SW 1271 (cell line): ENCODE measurements at regions not wholly inside any gene's neighbourhood (a gene's known extent, or its start where the extent isn't known, plus 50 kb on each side); places are given as distances from the start of the nearest gene placed in this dataset.

Source experiments
- DNase-seq, 2 experiments: peaks; one replicate each; lab custom pipeline; 2025; lab: John Stamatoyannopoulos, UW

DNA sequence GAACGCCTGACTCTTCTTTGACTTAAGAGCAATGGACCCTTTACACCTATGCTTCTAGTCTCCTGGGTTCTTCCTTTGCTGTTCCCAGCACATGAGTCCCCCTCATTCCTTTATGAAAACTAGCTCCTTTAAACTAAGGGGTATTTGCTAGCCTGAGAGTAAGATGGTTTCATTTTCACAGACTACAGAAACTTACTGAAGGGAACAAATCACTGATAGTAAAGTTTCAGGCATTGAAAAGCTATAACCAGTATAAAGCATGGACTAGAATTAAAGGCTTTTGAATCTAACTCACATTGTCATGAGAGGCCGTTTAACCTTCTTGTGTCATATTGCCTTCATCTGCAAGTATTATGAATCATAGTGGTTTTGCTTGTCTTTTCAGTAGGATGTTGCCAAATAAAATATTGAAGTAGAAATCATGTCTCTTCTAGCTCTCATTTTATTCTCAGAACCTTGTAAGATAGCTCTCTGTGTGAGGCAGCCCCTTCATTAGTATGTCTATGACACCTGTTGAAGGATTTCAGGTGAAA is 765.9 kb downstream of the NR2F2 start:
- no peak for DNase-seq

- no peak for DNase-seq
These were observed 768.5 kb downstream of the NR2F2 start for GRCh38 chr15:97099040-97099439.

- DNase-seq = no peak
These were observed 771.1 kb downstream of the NR2F2 start for GRCh38 chr15:97101572-97101971.

GRCh38 chr15:97114900-97115760 is 784.6 kb downstream of the NR2F2 start:
- DNase-seq = no peak

DNA sequence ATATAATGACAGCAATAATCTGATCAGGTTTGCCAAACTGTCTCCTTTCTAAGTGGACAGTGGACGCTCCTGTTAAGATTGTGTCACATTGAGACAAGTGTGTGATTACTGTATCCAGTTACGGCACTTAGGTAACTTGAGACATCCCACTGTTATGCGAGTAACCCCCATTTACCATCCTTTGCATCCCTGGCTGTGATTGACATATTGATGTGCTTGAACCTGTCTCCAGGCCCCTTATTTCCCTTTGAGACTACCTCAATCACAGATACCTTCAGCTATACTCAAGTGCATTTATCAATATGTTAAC is 785.2 kb downstream of the NR2F2 start:
- DNase-seq = no peak

DNA sequence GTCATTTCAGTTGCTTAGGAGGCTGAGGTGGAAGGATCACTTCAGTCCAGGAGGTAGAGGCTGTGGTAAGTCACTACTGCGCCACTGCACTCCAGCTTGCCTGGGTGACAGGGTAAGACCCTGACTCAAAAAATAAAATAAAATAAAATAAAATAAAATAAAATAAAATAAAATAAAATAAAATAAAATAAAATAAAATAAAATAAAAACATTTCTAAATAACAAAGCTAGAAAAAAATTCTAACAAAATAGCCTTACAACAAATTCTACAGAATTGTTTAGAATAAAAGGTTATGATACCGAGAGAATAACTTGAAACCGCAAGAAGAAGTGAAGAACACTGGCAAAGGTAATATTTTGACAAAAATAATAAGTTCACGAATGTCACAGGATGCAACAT is 794.3 kb downstream of the NR2F2 start:
- DNase-seq = no peak

DNA sequence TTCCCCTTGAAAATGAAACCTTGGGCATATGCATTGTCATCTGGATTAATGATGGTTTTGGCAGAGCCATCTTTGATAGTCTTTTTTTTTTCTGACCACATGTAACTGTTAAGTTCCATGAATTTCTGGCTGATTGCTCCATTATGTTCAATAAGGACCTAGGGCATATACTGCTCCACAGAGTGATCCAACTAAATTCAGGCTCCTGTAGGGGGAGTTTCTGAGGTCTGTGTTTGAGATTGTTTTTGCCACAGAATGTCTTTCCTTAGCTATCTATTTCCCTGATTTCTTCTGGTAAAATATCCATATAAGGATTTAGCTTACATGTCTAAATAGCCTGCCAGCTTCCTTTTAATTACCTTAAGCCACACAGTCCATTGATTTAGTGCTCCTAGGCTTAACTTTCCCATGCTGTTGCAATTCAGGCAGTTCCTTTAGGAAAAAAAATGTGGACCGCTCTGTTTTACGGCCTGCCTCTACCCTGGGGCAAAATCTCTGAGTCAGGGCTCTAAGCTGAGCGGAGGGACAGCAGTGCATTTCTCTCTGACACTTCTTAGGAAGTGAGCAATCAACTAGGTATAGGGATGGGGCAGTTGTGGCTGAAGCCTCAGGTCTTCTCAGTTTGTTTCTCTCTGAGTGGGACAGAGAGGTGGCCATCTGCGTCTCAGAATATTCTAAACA is 796.2 kb downstream of the NR2F2 start:
- no peak for DNase-seq

- no peak for DNase-seq
These were observed 799.2 kb downstream of the NR2F2 start for GRCh38 chr15:97129674-97130073.

GRCh38 chr15:97140216-97140615 is 809.7 kb downstream of the NR2F2 start:
- DNase-seq = no peak

GRCh38 chr15:97141360-97141759 is 810.9 kb downstream of the NR2F2 start:
- DNase-seq = no peak

DNA sequence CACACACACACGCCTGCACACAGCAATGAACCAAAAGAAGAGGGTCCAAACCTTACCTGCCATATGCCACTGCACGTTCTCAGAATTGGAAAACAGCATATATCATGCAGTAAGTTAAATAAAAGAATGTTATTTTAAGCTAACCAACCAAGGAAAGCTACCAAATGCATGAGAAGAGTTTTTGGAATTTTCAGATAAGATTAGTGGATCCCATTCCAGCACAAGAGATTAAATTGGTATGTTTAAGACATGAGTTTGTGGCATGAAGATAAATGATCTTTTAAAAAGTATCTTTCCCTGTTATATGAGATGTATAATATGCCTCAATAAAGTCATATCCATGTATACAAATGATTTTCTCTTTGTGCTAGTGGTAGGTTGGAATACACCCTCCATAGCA is 811.4 kb downstream of the NR2F2 start:
- no peak for DNase-seq

DNA sequence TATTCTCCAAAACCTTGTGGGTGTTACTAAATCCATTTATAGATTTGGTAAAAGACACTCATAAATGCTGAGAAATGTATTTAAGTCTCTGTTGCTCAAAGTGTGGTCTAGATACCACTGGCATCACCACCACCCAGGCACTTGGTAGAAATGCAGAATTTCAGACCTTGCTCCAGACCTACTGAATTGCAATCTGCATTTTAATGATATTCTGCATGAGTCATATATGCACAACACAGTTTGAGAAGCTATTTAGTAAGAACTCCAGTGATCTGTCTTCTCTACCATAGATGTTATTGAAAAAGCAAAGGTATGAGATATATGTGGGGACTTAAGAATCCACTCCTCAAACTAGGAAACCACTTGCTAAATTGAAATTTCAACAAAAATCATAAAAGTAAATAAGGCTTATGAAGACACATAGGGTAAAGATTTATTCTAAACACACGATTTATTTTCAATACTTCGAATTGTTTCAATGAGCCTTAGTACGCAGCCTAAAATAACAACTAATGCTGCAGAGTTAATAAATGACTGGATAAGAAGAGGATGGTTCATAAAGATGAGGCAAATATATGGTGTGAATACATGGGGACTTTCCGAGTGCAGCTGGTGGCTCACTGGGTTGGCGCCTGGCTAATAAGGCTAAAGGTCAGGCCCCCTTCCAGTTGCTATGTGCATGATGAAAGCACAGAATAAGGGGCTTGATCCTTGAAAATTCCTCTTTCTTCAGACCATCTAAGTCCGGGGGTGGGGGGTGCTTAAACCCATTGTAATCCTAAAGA is 813.3 kb downstream of the NR2F2 start:
- no peak for DNase-seq

DNA sequence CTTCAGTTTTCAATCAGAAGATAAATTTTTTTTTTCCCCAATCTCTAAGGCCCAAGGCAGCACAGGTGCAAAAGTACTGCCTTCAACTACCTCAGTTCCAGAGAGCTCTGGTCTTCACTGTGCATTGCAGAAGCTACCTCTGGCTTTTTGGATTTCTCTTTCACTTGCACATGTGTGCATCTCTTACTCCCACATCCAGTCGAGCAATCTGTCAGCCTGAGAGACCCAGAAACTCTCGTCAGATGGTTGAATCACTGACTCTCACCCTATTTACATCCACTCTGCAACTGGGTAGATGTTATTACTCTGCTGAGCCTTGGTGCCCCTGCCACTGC is 813.8 kb downstream of the NR2F2 start:
- no peak for DNase-seq

DNA sequence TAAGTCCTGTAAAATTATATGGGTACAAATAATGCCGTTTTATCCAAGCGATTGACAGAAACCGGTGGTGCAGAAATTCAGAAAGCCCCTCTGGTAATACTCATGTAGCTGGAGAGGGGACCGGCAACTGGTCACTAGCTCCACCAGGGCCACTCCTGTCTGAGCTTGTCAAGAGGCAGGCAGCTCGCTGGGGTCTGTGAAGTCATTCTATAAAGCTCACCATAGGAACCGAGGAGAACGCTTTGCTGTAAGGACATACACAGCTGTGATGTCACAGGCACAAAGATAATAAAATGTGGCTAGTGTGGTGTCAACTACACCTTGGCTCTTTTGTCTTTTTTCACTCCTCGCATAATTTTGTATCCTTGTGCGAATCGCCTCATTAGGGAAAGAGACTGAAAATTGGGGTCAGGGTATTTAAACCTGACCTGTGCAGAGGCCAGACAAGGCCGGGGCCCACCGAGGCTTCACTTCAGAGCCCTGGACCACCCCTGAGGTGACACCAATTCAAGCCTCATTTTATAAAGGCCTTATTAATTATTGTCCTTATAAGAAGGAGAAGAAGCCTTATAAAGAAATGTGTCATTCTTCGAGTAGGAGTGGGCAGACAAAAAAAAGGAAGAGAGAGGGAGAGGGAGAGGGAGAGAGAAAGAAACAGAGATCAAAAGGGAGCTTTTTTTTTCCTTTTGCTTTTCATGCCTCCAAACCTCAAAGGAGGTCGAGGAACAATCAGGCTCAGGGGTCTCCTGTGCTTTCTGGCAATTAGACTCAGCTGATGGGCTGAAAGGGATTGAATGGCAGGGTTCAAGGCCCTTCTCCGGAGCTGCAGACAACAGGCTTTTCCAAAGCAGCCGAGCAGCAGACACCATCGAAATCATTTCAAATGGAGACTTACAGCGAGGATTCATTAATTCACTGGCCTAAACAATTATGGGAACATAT is 813.3 kb upstream of the ARRDC4 start:
- DNase-seq = no peak

DNA sequence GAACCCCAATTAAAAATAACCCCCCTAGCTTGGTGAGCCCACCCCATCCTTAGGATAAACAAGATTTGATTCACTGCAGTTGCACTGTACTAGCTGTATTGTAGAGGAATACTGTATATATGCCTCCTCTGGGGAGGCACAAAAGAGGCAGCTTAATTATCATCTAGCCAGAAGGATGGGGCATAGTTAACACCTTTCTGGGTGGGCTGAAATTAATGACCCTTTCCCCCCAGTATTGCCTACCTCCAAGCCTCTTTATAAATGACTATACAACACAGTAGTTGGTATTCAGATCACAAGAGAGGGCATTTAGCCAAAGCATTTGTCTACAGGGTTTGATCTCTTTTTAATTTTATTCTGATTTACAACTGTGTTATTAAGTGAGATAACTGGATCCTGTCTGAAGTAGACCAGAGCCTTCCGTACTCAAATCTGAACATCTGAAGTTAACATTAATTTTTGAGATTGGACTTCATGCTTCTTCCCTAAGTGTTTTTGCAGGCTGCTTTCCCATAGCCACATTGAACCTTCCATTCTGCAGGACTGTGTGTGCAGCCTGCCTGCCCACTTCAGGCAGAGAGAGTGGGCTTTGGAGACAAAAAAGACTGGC is 807.0 kb upstream of the ARRDC4 start:
- no peak for DNase-seq

GRCh38 chr15:97156739-97157265 is 803.7 kb upstream of the ARRDC4 start:
- DNase-seq = no peak

DNA sequence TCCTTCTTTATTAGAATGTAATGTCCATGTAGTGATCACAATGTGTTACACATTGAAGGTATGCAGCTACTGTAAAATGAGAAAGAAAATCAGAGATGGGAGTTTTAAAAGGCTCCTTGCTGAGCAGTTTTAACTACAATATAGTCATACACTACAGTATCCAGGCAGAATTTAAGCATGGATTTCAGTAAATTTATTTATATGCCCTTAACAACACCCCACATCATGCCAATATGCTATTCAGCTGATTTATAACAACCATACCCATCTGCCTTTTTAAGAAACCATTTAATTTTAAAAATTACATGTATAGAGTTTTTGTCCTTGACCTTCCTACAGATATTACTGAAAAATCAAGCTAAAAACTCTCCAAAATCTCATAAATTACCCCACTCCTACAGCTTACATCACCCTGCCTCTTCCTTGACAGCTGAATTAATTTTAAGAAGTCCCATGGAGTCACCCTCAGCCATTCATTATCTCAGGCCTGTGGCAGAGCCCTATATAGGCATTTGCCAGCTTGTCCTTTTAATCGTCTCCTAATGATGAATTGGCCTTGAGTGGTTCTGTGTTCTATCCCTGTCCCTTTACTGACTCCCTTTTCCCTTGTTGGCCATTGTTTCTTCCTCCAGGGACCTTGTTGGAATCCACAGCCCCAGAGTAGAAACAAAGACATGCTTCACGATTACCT is 797.6 kb upstream of the ARRDC4 start:
- DNase-seq = no peak

DNA sequence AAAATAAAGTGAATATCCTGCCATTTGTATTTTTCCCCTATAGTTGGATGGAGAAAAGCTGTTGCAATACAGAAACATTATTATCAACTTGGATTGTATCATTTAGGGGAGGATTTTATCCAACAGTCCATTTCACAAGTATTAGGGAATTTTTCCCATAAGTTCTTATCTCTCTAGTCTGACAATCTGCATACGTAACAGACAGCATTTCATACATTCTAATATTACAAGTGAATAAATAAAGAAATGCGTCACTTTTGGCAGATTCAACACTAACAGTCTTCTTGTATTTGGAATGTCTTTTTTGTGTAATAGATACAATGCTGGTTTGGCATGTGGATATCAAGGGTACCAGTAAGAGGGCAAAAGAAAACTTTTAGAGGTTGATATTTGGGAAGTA is 795.3 kb upstream of the ARRDC4 start:
- no peak for DNase-seq

- no peak for DNase-seq
These were observed 791.6 kb upstream of the ARRDC4 start for GRCh38 chr15:97168704-97169475.

GRCh38 chr15:97171556-97171955 is 788.9 kb upstream of the ARRDC4 start:
- DNase-seq = no peak
